Liver (tissue), 8 donors: ENCODE measurements at regions not wholly inside any gene's neighbourhood (a gene's known extent, or its start where the extent isn't known, plus 50 kb on each side); places are given as distances from the start of the nearest gene placed in this dataset.

ENCODE experiments used
- DNase-seq: peaks from one replicate; pipeline ENCODE4 v3.0.0-alpha.2; 2017; ENCODE audit warnings: low spot score
- H3K27ac ChIP-seq, 2 donors: one replicate each; pipeline ENCODE4 v1.7.0; 2013; ENCODE audit warnings: inconsistent platforms in 2 of 2, low read length in 2 of 2, control low read depth in 1 of 2, low read depth in 1 of 2, mild to moderate bottlenecking in 1 of 2
- H3K27me3 ChIP-seq, 4 donors: one replicate each; pipeline versions ENCODE4 v1.6.1 to v1.7.0; 2013; ENCODE audit warnings: low read length in 3 of 4, inconsistent platforms in 1 of 4, mild to moderate bottlenecking in 1 of 4, moderate library complexity in 1 of 4; ENCODE audit not compliant: control insufficient read depth in 4 of 4, insufficient read depth in 4 of 4
- H3K36me3 ChIP-seq, 4 donors: one replicate each; pipeline versions ENCODE4 v1.6.1 to v1.7.0; 2013; ENCODE audit warnings: low read length in 3 of 4, mild to moderate bottlenecking in 3 of 4, low read depth in 1 of 4, moderate library complexity in 1 of 4; ENCODE audit not compliant: control insufficient read depth in 4 of 4, insufficient read depth in 3 of 4
- H3K4me1 ChIP-seq, 4 donors: one replicate each; pipeline versions ENCODE4 v1.6.1 to v1.7.0; 2013; ENCODE audit warnings: low read length in 3 of 4, mild to moderate bottlenecking in 3 of 4, moderate library complexity in 1 of 4; ENCODE audit not compliant: control insufficient read depth in 4 of 4, insufficient read depth in 4 of 4
- H3K4me3 ChIP-seq, 3 donors: one replicate each; pipeline versions ENCODE4 v1.6.1 to v1.7.0; 2013; ENCODE audit warnings: low read length in 3 of 3, control low read depth in 1 of 3, low read depth in 1 of 3, mild to moderate bottlenecking in 1 of 3
- H3K9ac ChIP-seq, 2 donors: one replicate each; pipeline ENCODE4 v1.7.0; 2013; ENCODE audit warnings: low read length in 2 of 2, mild to moderate bottlenecking in 2 of 2, moderate library complexity in 2 of 2, control low read depth in 1 of 2, low read depth in 1 of 2
- H3K9me3 ChIP-seq, 4 donors: one replicate each; pipeline versions ENCODE4 v1.6.1 to v1.7.0; 2013; ENCODE audit warnings: low read length in 3 of 4; ENCODE audit not compliant: control insufficient read depth in 4 of 4
- CTCF ChIP-seq: fragments of 150-350 bp; IDR thresholded peaks from 2 replicates; pipeline ENCODE4 v1.5.1; 2017; ENCODE audit warnings: improper control_type of control experiment, low read depth, low read length; ENCODE audit not compliant: missing input control
- EGR1 ChIP-seq, 2 donors: IDR thresholded peaks; 2 replicates each; pipeline ENCODE4 v1.6.1; 2016 to 2018; ENCODE audit warnings: antibody characterized with exemption in 2 of 2, low read depth in 2 of 2
- FOXA1 ChIP-seq: IDR thresholded peaks from 2 replicates; pipeline ENCODE4 v1.6.1; 2016; ENCODE audit warnings: antibody characterized with exemption
- FOXA2 ChIP-seq: IDR thresholded peaks from 2 replicates; pipeline ENCODE4 v1.6.1; 2016; ENCODE audit warnings: antibody characterized with exemption
- HNF4A ChIP-seq, 2 donors: conservative IDR thresholded peaks; 2 replicates each; pipeline ENCODE4 v1.6.1; 2016; ENCODE audit warnings: antibody characterized with exemption in 2 of 2, mild to moderate bottlenecking in 2 of 2
- HNF4G ChIP-seq: IDR thresholded peaks from 2 replicates; pipeline ENCODE4 v1.6.1; 2016; ENCODE audit warnings: antibody characterized with exemption
- JUND ChIP-seq, 2 donors: IDR thresholded peaks; 2 replicates each; pipeline ENCODE4 v1.6.1; 2016; ENCODE audit warnings: antibody characterized with exemption in 2 of 2
- MAX ChIP-seq: IDR thresholded peaks from 2 replicates; pipeline ENCODE4 v1.6.1; 2016; ENCODE audit warnings: antibody characterized with exemption
- NR2F2 ChIP-seq: IDR thresholded peaks from 2 replicates; pipeline ENCODE4 v1.6.1; 2016; ENCODE audit warnings: antibody characterized with exemption
- RAD21 ChIP-seq, 2 donors: IDR thresholded peaks; 2 replicates each; pipeline ENCODE4 v1.6.1; 2016; ENCODE audit warnings: antibody characterized with exemption in 2 of 2, mild to moderate bottlenecking in 2 of 2
- RXRA ChIP-seq, 2 donors: IDR thresholded peaks; 2 replicates each; pipeline ENCODE4 v1.6.1; 2017 to 2018; ENCODE audit warnings: antibody characterized with exemption in 2 of 2, mild to moderate bottlenecking in 1 of 2
- SP1 ChIP-seq: IDR thresholded peaks from 2 replicates; pipeline ENCODE4 v1.6.1; 2018; ENCODE audit warnings: antibody characterized with exemption, mild to moderate bottlenecking
- TAF1 ChIP-seq: conservative IDR thresholded peaks from 2 replicates; pipeline ENCODE4 v1.6.1; 2016; ENCODE audit warnings: antibody characterized with exemption, mild to moderate bottlenecking
- YY1 ChIP-seq: IDR thresholded peaks from 2 replicates; pipeline ENCODE4 v1.6.1; 2016; ENCODE audit warnings: antibody characterized with exemption, mild to moderate bottlenecking
- WGBS: extraction: QIAGEN DNeasy Blood & Tissue Kit; methylation state at CpG from one replicate; pipeline ENCODE4 v1.1.7; 2013; 5-methylcytosine and 5-hydroxymethylcytosine counted together
- TF ChIP-seq, protein P1 (sequence below): IDR thresholded peaks from 2 replicates; pipeline ENCODE4 v1.6.1; 2016; ENCODE audit warnings: antibody characterized with exemption, mild to moderate bottlenecking
- TF ChIP-seq, protein P2 (sequence below): IDR thresholded peaks from 2 replicates; pipeline ENCODE4 v1.6.1; 2016; ENCODE audit warnings: antibody characterized with exemption
- donor health status: healthy.
- donor health status: healthy.
- donor health status: healthy.
- donor health status: healthy.
- donor health status: healthy.

DNA sequence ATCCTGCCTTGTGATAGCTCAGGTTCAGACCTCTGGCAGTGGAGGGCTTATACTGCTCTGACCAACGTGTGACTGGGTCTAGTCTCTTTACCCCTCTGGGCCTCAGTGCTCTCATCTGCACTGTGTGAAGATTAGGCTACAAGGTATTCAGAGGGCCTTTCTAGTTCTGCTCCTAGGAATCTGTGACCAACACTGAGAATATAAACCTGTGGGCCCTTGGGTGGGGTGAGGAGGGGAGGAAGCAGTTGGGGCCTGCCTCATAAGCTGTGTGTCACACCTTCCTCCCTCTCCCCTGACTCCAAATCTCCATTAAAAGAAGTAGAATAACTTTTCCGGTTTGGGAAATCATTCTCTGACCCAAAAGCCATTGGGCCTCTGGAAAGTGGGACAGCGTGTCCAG, 66.3 kb upstream of the MSN start:
- DNase-seq, result no peak
- Histone ChIP-seq H3K9me3 (no peaks in the 10 kb centered on the region), H3K36me3 (no peaks in the 10 kb centered on the region), H3K4me1 (peaks cover 0 to 2% (median 0%) of the 10 kb centered on the region in 4 donors), H3K27me3 (no peaks in the 10 kb centered on the region), H3K27ac (peak overlapping the region; percentile 57 to 67), H3K4me3 (no peak overlapping the region), H3K9ac (peak overlapping the region in 1 of 2 donors; percentile 39)
- no peak for TF ChIP-seq TAF1
- TF ChIP-seq HNF4G, result no peak
- TF ChIP-seq RAD21 (IDR thresholded peaks at IDR 0.05), result no peak
- TF ChIP-seq MAX, result no peak
- TF ChIP-seq CTCF, result no peak
- TF ChIP-seq, protein P1, sequence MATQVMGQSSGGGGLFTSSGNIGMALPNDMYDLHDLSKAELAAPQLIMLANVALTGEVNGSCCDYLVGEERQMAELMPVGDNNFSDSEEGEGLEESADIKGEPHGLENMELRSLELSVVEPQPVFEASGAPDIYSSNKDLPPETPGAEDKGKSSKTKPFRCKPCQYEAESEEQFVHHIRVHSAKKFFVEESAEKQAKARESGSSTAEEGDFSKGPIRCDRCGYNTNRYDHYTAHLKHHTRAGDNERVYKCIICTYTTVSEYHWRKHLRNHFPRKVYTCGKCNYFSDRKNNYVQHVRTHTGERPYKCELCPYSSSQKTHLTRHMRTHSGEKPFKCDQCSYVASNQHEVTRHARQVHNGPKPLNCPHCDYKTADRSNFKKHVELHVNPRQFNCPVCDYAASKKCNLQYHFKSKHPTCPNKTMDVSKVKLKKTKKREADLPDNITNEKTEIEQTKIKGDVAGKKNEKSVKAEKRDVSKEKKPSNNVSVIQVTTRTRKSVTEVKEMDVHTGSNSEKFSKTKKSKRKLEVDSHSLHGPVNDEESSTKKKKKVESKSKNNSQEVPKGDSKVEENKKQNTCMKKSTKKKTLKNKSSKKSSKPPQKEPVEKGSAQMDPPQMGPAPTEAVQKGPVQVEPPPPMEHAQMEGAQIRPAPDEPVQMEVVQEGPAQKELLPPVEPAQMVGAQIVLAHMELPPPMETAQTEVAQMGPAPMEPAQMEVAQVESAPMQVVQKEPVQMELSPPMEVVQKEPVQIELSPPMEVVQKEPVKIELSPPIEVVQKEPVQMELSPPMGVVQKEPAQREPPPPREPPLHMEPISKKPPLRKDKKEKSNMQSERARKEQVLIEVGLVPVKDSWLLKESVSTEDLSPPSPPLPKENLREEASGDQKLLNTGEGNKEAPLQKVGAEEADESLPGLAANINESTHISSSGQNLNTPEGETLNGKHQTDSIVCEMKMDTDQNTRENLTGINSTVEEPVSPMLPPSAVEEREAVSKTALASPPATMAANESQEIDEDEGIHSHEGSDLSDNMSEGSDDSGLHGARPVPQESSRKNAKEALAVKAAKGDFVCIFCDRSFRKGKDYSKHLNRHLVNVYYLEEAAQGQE, result no peak
- no peak for TF ChIP-seq FOXA2
- no peak for TF ChIP-seq RXRA (IDR thresholded peaks at IDR 0.05)
- no peak for TF ChIP-seq SP1
- no peak for TF ChIP-seq FOXA1
- TF ChIP-seq YY1, result no peak
- TF ChIP-seq JUND (IDR thresholded peaks at IDR 0.05), result no peak
- 66% methylated on average over 3 of the region's 3 CpGs for WGBS

DNA sequence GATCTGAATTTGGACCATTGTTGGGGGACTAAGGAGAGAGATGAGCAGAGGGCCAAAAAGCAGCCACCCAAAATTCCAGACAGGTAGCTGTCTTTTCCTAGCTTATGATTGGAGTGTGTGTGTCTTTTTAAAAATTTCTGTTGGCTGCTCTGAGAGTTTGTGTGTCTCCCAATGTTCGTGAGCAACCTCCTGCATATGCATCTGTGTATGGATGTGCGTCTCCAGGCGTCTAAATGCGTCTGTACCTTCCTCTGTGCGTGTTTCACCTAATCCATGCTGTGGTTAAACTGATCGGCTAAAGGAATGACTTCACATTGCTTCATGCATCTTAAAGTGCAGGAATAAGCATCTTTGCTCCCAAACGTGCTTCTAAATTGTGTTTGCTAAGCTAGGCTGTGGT, 65.5 kb upstream of the LAS1L start:
- no peak overlapping the region for H3K9ac ChIP-seq
- no peaks in the 10 kb centered on the region for H3K36me3 ChIP-seq
- H3K27ac ChIP-seq, result no peak overlapping the region
- DNase-seq, result no peak
- no peak overlapping the region for H3K4me3 ChIP-seq
- TF ChIP-seq HNF4G, result no peak
- no peak for TF ChIP-seq HNF4A (conservative IDR thresholded peaks at IDR 0.05)
- no peak for TF ChIP-seq EGR1 (IDR thresholded peaks at IDR 0.05; ENCODE audit: low read depth in 2 of 2)
- TF ChIP-seq RAD21 (IDR thresholded peaks at IDR 0.05), result no peak
- no peak for TF ChIP-seq YY1
- H3K9me3 ChIP-seq, result no peaks in the 10 kb centered on the region
- H3K27me3 ChIP-seq, result no peaks in the 10 kb centered on the region
- peaks cover 0 to 2% (median 0%) of the 10 kb centered on the region in 4 donors for H3K4me1 ChIP-seq
- 91% methylated on average over 7 of the region's 7 CpGs for WGBS

- 87% methylated on average over 8 of the region's 8 CpGs for WGBS
- no peak for DNase-seq
- H3K4me1 ChIP-seq, result peaks cover 0 to 2% (median 0%) of the 10 kb centered on the region in 4 donors
- no peaks in the 10 kb centered on the region for H3K9me3 ChIP-seq
- H3K27me3 ChIP-seq, result no peaks in the 10 kb centered on the region
- no peak overlapping the region for H3K9ac ChIP-seq
- no peaks in the 10 kb centered on the region for H3K36me3 ChIP-seq
- no peak overlapping the region for H3K4me3 ChIP-seq
- H3K27ac ChIP-seq, result no peak overlapping the region
- TF ChIP-seq, protein P2, sequence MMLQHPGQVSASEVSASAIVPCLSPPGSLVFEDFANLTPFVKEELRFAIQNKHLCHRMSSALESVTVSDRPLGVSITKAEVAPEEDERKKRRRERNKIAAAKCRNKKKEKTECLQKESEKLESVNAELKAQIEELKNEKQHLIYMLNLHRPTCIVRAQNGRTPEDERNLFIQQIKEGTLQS, result no peak
- TF ChIP-seq, protein P1, result no peak
- TF ChIP-seq NR2F2 (no peak), CTCF (no peak), FOXA2 (no peak), MAX (no peak), EGR1 (IDR thresholded peaks at IDR 0.05; ENCODE audit: low read depth in 2 of 2) (no peak)
Measured at GRCh38 chrX:65598559-65599147, 64.1 kb upstream of the LAS1L start.
